HCEC 1CT (cell line): ENCODE measurements at regions not wholly inside any gene's neighbourhood (a gene's known extent, or its start where the extent isn't known, plus 50 kb on each side); places are given as distances from the start of the nearest gene placed in this dataset.
"Not testable (repeated sequence)": the region's sequence is repeated elsewhere in the genome, so short reads cannot be mapped to it uniquely, and the experiment has no call there.

ENCODE experiments used
- DNase-seq: peaks from one replicate; pipeline ENCODE4 v3.0.0-alpha.2; 2017

DNA sequence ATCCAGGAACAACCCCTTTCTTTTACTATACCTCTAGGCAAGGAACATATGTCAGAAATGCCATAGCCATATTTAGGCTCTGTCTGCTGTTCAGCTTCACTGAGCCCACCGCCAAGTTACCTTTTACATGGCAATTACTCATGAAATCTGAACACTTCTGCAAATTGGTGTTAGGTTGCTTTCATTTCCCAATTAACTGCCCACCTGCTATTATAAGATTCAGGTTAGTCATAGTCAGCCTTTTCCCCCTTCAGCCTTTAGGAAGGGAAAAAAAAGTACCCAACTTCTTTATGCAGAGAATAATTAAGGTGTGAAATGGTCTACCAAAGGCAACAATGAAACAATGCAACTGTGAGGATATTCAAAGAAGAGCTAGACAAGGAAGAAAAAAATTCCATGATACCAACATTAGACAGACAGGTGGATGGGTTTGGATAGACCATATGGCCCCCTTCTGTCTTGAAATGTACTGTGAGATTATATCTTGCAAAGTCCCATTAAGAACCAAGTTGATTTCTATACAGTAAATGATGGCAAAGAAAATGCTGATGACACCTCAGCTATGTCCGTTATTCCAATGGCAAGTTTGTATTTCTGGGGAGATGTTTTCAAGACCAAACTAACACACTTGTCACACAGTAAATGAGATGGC is 442.1 kb upstream of the NRP1 start:
- DNase-seq = no peak

DNA sequence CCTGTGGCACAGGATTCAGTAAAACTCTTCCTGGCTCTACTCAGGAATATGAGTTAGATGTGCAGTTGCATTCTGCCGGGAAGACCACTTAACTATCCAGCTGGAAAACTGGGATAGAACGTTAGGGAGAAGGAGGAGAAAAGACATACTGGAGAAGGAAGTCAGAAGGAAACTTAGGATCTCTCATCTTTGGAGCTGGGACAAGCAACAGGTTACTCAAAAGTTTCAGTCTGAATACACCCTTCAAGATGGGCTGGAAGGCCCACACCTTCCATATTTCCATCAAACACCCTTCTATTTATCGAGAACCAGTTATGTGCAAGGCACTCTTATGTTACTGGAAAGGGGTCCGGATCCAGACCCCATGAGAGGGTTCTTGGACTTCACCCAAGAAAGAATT is 440.4 kb upstream of the NRP1 start:
- no peak for DNase-seq

DNA sequence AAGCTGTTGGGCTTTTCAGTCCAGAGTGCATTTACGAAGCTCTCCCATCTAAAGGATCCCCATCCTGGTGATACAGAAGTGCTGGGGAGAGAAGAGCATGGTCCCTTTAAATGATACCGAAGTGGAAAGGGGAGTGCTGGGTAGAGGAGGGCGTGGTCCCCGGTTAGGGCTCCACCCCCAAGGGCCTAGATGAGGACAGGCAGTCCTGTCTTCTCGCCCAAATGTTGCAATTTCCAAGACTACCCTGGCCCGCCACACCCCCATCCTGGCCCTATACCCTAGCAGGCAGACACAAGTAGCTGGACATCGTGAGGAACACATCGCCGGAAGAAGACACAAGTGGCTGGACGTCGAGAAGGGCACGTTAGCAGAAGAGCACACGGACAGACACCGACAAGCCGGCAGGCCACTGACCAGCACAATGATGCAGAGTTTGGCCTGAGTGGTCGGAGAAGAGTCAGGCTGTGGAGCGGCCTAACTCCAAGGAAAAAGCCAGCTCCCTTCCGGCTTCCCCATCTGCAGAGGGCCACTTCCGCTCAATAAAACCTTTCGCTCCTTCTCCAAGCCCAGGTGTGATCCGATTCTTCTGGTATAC is 439.5 kb upstream of the NRP1 start:
- DNase-seq = no peak

DNA sequence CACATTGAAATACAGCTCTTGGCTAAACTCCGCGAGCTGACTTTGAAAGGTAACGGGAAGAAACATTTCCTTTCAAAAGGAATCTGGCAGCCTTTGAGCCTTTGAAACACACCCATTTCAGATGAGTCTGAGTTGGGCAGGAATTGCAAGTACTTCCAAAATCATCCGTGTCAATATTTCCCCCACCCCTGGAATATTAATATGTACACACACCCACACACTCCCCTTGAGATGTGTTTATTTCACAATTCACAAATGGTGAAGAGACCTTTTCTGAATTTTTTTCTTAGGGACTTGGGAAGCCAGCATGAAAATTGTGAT is 438.7 kb upstream of the NRP1 start:
- no peak for DNase-seq

DNA sequence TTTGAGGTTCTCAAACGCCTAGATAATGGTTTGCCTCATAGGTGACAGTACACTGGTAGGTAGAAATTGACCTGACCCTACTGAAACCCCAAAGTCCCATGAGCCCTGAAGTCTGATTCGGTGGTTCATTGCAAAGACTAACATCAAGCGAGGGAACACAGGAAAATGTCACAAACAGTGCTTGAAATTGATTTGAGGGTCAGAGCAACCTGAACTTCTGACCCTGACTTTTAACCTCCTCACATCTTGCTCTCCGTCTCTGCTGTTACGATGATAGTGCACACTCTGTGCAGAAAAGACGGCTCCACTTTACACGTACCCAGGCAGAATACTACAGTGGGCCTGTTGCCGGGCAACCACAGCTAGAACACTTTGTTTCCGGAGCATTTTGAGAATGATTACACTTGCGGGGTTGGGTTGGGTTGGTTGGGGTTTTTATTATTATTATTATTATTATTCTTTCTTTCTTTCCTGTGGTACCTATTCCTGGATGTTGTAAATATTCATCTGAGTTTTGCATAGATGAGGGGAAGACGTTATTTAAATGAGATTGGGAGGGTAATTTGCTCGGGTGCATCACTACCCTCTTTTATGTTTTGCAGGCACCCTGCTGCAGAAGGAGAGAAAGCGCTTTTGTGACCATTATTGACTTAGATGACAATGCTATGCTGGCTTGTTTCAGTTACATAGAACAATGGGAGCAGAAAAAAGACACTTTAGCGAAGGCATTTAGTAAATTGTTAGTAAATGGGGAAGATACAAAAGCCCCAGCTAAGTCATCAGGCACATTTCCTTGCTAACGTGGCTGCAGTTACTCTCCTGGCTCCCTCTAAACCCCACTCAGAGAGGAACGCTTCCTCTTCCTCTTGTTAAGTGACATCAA is 438.1 kb upstream of the NRP1 start:
- DNase-seq = no peak

DNA sequence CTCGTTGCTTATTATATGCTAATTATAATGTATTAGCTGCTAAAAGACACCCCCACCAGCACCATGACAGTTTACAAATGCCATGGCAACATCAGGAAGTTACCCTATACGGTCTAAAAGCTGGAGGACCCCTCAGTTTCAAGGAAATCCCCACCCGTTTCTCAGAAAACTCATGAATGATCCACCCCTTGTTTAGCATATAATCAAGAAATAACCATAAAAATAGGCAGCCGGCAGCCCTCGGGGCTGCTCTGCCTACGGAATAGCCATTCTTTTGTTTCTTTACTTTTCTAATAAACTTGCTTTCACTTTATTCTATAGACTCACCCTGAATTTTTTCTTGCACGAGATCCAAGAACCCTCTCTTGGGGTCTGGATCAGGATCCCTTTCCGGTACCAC is 437.4 kb upstream of the NRP1 start:
- DNase-seq = not testable (repeated sequence)

DNA sequence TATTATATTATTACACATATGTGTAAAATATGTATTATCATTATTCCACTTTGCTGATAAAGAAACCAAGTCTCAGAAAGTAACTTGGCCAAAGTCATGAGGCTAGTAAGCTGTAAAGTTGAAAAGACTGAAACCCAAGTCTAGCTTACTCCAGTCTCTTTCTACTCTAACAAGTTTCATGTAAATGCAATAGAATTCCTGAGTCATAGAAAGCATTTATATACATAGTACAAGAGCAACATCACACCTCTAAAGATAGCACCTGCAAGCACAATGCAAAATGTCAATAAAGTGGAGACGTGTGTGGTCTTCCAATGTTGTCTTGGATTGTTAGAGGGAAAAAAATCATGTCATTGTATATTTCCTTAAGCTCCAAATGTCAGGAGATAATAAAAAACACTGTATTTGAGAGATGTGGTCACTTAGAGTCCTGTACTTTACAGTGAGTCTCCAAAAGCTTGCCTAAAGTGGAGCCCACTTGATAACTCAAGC is 430.3 kb upstream of the NRP1 start:
- DNase-seq = no peak

GRCh38 chr10:33760056-33760943 is 425.8 kb upstream of the NRP1 start:
- no peak for DNase-seq

GRCh38 chr10:33759191-33759590 is 424.7 kb upstream of the NRP1 start:
- no peak for DNase-seq

DNA sequence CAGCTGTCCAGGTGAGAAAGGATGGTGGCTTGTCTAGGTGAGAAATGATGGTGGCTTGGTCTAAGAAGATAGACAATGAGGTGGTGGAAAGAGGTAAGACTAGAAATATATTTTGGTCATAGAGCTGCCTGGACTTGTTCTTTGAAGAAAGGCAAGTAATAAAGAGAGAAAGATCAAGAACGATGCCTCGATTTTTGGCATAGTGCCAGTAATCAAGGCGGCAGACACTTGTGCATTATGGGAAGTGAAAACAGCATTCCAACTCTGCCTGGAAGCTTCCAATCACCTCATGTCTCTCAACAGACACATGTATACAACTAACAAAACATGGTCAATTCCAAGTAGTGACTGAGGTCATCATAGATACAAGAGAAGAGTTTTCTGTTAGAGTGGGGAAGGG is 423.8 kb upstream of the NRP1 start:
- no peak for DNase-seq

DNA sequence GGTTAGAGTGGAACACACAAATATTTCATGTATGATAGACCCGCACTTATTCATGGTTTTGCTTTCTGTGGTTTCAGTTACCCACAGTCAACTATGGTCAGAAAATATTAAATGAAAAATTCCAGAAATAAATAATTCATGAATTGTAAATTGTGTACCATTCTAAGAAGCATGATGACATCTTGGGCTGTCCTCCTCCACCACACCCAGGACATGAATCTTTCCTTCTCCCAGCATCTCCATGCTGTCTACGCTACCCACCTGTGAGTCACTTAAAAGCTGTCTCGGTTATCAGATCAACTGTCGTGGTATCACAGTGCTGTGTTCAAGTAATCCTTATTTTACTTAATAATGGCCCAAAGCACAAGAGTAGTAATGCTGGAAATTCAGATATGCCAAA is 419.6 kb upstream of the NRP1 start:
- no peak for DNase-seq

GRCh38 chr10:33753389-33753788 is 418.9 kb upstream of the NRP1 start:
- DNase-seq = no peak

DNA sequence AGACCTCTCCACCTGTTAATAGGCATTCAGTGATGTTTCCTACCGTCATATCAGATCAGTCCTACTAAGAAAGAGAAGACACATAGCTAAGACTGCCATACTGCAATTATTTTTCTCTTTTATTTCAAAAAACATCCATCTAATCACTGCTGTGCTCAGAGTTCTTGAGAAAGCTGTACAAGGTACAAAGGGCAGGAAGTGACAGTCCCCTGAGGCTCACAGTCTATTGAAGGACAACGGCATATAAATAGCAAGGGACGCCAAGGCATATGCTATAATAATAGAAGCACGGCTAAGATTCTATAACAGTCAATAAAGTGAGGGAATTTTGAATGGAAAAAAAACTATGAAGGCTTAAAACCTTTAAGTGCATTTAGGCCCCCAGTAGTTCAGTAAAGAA is 415.3 kb upstream of the NRP1 start:
- DNase-seq = no peak

DNA sequence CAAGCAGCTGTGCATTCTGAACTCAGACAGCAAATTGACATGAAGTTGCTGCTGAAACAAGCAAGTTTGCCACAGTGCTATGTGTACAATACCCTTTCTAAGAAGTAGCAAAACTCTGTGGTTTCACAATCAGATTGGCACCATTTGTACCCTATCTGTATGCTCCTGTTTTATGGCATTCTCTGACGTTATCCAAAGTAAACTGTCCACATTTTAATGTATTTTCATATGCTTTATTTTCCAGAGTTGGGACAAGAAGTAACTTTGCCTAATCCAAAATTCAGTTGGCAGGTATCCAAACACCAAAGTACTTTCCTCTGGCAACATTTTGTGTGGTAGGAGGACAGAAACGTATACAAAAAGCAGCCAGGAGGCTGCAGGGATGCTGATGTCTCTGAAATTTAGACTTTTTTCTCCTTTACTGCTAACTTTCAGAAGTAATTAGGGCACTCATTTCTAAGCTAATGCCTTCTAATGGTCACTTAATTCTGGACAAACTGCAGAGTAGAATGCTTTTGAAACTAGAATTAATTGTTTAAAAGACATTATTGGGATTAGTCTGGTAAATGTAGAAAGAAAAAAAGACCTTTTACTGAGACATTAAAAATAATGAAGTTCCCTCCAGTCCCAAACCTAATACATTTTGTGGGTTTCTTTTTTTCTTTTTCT is 414.7 kb upstream of the NRP1 start:
- no peak for DNase-seq

DNA sequence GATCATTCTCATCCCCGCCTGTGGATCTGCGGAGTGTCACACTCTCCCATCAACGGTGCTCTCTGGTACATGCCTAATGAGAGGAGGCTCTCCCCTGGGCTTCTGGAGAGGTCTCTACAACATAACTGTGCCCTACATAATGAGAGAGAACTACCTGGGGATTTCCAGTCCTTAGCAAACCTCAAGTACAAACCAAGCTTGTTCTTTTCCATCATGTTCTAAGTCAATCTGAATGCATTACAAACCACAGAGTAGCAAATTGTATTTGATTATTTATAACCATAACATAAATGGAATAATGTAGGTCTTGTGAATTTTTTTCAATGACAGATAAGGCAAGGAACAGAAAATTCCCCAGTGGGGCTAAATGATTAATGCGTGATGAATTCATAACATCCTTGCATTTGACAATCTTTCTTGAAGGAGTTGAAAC is 412.4 kb upstream of the NRP1 start:
- DNase-seq = peak; percentile 3

GRCh38 chr10:33746186-33746585 is 411.7 kb upstream of the NRP1 start:
- DNase-seq = no peak

GRCh38 chr10:33743429-33743857 is 409.0 kb upstream of the NRP1 start:
- no peak for DNase-seq

DNA sequence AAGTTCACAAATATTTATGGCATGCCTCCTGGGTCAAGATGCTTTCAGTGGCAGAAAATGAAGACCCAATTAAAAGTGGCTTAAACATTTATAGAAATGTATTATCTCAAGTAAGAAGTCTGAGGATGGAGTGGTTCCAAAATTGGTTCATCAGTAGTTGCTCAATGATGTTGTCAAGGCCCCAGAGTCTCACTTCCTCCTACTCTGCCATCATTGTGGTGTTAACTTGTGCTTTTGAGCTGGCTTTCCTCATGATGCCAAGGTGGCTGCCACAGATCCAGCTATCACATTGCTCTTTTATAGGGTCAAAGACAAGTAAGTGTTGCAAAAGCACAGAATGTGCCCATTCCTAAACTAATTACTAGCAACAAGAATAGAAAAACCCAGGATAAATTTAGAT is 404.6 kb upstream of the NRP1 start:
- DNase-seq = no peak

GRCh38 chr10:33735464-33735923 is 401.0 kb upstream of the NRP1 start:
- peak; percentile 35 for DNase-seq

DNA sequence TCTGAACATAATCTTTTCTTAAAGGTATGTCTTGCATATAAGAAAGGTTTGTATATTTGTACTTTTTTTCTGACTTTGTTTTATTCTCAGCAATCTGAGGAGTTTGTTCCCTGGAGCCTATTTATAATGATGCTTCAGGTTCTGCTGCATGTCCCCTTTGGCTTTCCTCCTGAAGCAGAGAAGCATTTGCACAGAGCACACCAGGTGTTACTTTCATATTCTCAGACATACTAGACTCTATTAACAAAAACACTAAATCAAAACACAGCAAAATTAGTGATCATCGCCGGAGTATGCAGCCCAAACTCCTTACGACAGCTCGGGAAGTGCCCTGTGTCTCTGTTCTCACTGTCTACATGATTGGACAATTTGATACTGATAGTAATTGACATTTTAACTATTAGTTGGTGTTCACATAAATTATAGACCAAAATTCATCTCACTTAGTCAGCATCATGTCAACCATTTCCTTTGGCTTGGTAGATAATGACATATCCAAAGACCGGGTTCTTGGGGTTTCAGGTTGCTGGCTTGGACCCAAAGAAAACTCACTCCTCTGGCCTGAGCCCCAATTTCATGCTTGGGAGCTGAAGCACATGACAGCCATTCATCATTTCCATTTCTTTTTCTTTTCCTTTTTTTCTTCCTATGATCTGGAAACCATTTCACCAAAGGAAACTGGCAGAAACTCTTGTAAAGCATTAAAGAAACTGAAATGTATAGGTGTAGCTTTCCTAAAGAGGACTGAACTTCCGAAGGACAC is 400.1 kb upstream of the NRP1 start:
- peak; percentile 56 for DNase-seq

- no peak for DNase-seq
Observed at GRCh38 chr10:33733058-33733457, 398.6 kb upstream of the NRP1 start.
